ENCODE measurements at regions not wholly inside any gene's neighbourhood (a gene's known extent, or its start where the extent isn't known, plus 50 kb on each side); places are given as distances from the start of the nearest gene placed in this dataset.

DNA sequence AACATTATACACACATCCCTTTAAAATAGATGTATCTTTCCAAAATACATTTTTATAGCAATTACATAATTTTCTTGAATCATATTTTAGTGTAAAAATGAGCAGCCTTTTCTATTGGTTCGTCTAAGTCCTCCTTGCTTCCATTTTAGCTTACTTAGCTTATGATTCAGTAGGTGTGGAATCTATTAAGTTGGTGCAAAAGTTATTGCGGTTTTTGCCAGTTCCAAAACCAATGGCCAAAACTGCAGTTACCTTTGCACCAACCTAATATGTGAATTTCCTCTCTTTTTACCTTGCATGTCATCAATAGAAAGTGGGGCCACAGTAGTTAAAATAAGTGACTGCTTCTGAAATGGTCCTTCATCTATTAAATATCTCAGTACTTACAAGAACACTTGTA, 279.0 kb downstream of the OTUD1 start:
- TF ChIP-seq TEAD4 (IDR thresholded peaks at IDR 0.05) (no peak), FOXM1 (IDR thresholded peaks at IDR 0.05; ENCODE audit: borderline replicate concordance, low read depth) (no peak), EP300 (IDR thresholded peaks at IDR 0.05; ENCODE audit: borderline replicate concordance) (no peak), TCF12 (IDR thresholded peaks at IDR 0.05; ENCODE audit: low read depth) (no peak), REST (IDR thresholded peaks at IDR 0.05; ENCODE audit: low read depth) (no peak), NFIC (IDR thresholded peaks at IDR 0.05) (no peak), YY1 (IDR thresholded peaks at IDR 0.05; ENCODE audit: low read depth) (no peak), ZBTB7A (IDR thresholded peaks at IDR 0.05; ENCODE audit: low read depth) (no peak), CEBPB (IDR thresholded peaks at IDR 0.05) (no peak), MAX (IDR thresholded peaks at IDR 0.05) (no peak), EGR1 (IDR thresholded peaks at IDR 0.05) (no peak), CREB1 (IDR thresholded peaks at IDR 0.05; ENCODE audit: low read depth) (no peak), RAD21 (IDR thresholded peaks at IDR 0.05; ENCODE audit: low read depth) (no peak), TAF1 (IDR thresholded peaks at IDR 0.05; ENCODE audit: low read depth) (no peak)
- TF ChIP-seq, protein P1, sequence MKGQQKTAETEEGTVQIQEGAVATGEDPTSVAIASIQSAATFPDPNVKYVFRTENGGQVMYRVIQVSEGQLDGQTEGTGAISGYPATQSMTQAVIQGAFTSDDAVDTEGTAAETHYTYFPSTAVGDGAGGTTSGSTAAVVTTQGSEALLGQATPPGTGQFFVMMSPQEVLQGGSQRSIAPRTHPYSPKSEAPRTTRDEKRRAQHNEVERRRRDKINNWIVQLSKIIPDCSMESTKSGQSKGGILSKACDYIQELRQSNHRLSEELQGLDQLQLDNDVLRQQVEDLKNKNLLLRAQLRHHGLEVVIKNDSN (IDR thresholded peaks at IDR 0.05): no peak

DNA sequence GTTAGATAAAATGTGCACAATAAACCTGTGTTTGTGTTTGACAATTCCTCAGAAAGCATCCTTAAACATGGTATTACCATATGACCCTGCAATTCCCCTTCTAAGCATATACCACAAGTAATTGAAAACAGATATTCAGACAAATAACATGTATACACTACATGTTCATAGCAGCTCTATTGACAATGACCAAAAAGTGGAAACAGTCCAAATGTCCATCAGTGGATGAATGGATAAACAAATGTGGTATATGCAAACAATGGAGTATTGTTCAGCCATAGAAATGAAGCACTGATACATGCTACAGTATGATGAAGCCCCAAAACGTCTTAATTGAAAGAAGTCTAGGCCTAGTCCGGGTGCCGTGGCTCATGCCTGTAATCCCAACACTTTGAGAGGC, 280.1 kb downstream of the OTUD1 start:
- TF ChIP-seq, protein P1 (IDR thresholded peaks at IDR 0.05): no peak
- TF ChIP-seq CREB1 (IDR thresholded peaks at IDR 0.05; ENCODE audit: low read depth) (no peak), CEBPB (IDR thresholded peaks at IDR 0.05) (no peak), MAX (IDR thresholded peaks at IDR 0.05) (no peak), TAF1 (IDR thresholded peaks at IDR 0.05; ENCODE audit: low read depth) (no peak), NFIC (IDR thresholded peaks at IDR 0.05) (no peak), RAD21 (IDR thresholded peaks at IDR 0.05; ENCODE audit: low read depth) (no peak), TCF12 (IDR thresholded peaks at IDR 0.05; ENCODE audit: low read depth) (no peak), REST (IDR thresholded peaks at IDR 0.05; ENCODE audit: low read depth) (no peak), YY1 (IDR thresholded peaks at IDR 0.05; ENCODE audit: low read depth) (no peak), EP300 (IDR thresholded peaks at IDR 0.05; ENCODE audit: borderline replicate concordance) (no peak), FOXM1 (IDR thresholded peaks at IDR 0.05; ENCODE audit: borderline replicate concordance, low read depth) (no peak), ZBTB7A (IDR thresholded peaks at IDR 0.05; ENCODE audit: low read depth) (no peak), EGR1 (IDR thresholded peaks at IDR 0.05) (no peak), TEAD4 (IDR thresholded peaks at IDR 0.05) (no peak)

- no peak for TF ChIP-seq EGR1 (IDR thresholded peaks at IDR 0.05)
These were observed 284.9 kb downstream of the OTUD1 start for GRCh38 chr10:23723796-23724195.

- TF ChIP-seq REST (IDR thresholded peaks at IDR 0.05; ENCODE audit: low read depth) (no peak), RAD21 (IDR thresholded peaks at IDR 0.05; ENCODE audit: low read depth) (no peak), ZBTB7A (IDR thresholded peaks at IDR 0.05; ENCODE audit: low read depth) (no peak), TEAD4 (IDR thresholded peaks at IDR 0.05) (no peak), CREB1 (IDR thresholded peaks at IDR 0.05; ENCODE audit: low read depth) (no peak), TCF12 (IDR thresholded peaks at IDR 0.05; ENCODE audit: low read depth) (no peak), NFIC (IDR thresholded peaks at IDR 0.05) (no peak), YY1 (IDR thresholded peaks at IDR 0.05; ENCODE audit: low read depth) (no peak), TAF1 (IDR thresholded peaks at IDR 0.05; ENCODE audit: low read depth) (no peak), EP300 (IDR thresholded peaks at IDR 0.05; ENCODE audit: borderline replicate concordance) (no peak)
These were observed 286.7 kb downstream of the OTUD1 start for GRCh38 chr10:23725548-23725947.

DNA sequence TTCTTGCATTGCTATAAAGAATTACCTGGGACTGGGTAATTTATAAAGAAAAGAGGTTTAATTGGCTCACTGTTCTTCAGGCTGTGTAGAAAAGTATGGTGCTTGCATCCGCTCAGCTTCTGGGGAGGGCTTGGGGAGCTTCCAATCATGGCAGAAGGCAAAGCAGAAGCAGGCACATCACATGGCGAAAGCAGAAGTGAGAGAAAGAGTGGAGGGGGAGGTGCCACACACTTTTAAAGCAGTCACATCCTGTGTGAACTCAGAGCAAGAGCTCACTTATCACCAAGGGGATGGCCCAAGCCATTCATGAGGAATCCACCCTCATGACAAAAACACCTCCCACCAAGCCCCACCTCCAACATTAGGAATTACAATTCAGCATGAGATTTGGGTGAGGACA, 303.5 kb downstream of the OTUD1 start:
- TF ChIP-seq REST (IDR thresholded peaks at IDR 0.05; ENCODE audit: low read depth): no peak
- TF ChIP-seq NFIC (IDR thresholded peaks at IDR 0.05): no peak
- TF ChIP-seq ZBTB7A (IDR thresholded peaks at IDR 0.05; ENCODE audit: low read depth): no peak
- no peak for TF ChIP-seq TCF12 (IDR thresholded peaks at IDR 0.05; ENCODE audit: low read depth)
- no peak for TF ChIP-seq TAF1 (IDR thresholded peaks at IDR 0.05; ENCODE audit: low read depth)
- TF ChIP-seq EP300 (IDR thresholded peaks at IDR 0.05; ENCODE audit: borderline replicate concordance): no peak
- TF ChIP-seq MAX (IDR thresholded peaks at IDR 0.05): no peak
- TF ChIP-seq RAD21 (IDR thresholded peaks at IDR 0.05; ENCODE audit: low read depth): no peak
- no peak for TF ChIP-seq YY1 (IDR thresholded peaks at IDR 0.05; ENCODE audit: low read depth)
- TF ChIP-seq FOXM1 (IDR thresholded peaks at IDR 0.05; ENCODE audit: borderline replicate concordance, low read depth): no peak
- TF ChIP-seq CEBPB (IDR thresholded peaks at IDR 0.05): no peak
- TF ChIP-seq, protein P1 (IDR thresholded peaks at IDR 0.05): no peak

Data from Ishikawa (cell line).